Erythroblast (primary cell): ENCODE measurements at regions not wholly inside any gene's neighbourhood (a gene's known extent, or its start where the extent isn't known, plus 50 kb on each side); places are given as distances from the start of the nearest gene placed in this dataset.

Experiments used
- GATA1 ChIP-seq: IDR thresholded peaks from 2 replicates; pipeline ENCODE4 v1.6.1; 2011; ENCODE audit warnings: low read depth, mild to moderate bottlenecking, control low read depth, low read length, moderate library complexity
- POLR2A ChIP-seq: IDR thresholded peaks from 2 replicates; pipeline ENCODE4 v1.6.1; 2011; ENCODE audit warnings: mild to moderate bottlenecking, low read length

DNA sequence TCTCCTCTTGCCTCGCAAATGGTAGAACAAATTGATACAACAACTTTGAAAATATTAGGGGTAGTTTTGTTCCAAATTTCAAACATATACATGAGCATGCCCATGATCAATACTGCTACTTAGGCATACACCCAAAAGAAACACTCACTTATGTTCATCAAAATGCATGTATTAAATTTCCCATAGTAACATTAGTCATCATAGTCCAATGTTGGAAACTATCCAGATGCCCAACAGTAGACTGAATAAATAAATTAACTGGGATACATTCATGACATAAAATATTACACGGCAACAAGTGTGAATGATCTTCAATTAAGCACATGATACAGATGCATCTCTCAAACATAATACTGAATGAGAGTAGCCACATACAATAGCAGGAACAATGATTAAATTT, 391.6 kb downstream of the CDH11 start:
- TF ChIP-seq POLR2A (no peak), GATA1 (no peak)
